K562 (cell line): ENCODE measurements at regions not wholly inside any gene's neighbourhood (a gene's known extent, or its start where the extent isn't known, plus 50 kb on each side); places are given as distances from the start of the nearest gene placed in this dataset.
"Not testable (repeated sequence)": the region's sequence is repeated elsewhere in the genome, so short reads cannot be mapped to it uniquely, and the experiment has no call there.

Experiments
- ATAC-seq: fragments of 200-7000 bp; cut with Tn5 transposase; 3 replicates; pipeline ENCODE4 v1.9.1; 2020; ENCODE audit warnings: moderate library complexity
- BruUV-seq: library from RNA; stranded (reverse); fragments of 400-500 nt; replicated peaks from 2 replicates; lab custom pipeline; 2021; lab: Mats Ljungman, UMichigan
- CTCF ChIA-PET: fragments of 300-600 bp; formaldehyde crosslinking; extraction: SDS; loops from one replicate; lab custom pipeline; 2021; ENCODE audit warnings: low intra/inter-chr PET ratio; lab: Yijun Ruan, JAX
- POLR2A ChIA-PET: fragments of 300-600, 350-650 bp; sonication (Branson Sonifier 250); formaldehyde crosslinking; extraction: SDS; loops from one replicate; lab custom pipeline; 2021; ENCODE audit warnings: antibody characterized with exemption, inconsistent platforms; lab: Yijun Ruan, JAX
- DNase-seq, 4 experiments: peaks; one replicate each; pipeline versions ENCODE4 v3.0.0 to v3.0.0-alpha.2; 2011 to 2018; ENCODE audit warnings: low spot score in 3 of 4, mixed read lengths in 3 of 4; ENCODE audit errors: extremely low read depth in 1 of 4
- FAIRE-seq: peaks from 2 replicates; lab custom pipeline; 2011; peaks lifted over from hg19 to GRCh38; lab: Jason Lieb, UNC
- H2AFZ ChIP-seq: 2 replicates; pipeline ENCODE4 v1.6.0; 2011; ENCODE audit warnings: low read depth, low read length, control low read depth, inconsistent platforms
- H3K27ac ChIP-seq: fragments of 200-600 bp; 3 replicates; pipeline ENCODE4 v1.8.0; 2011; ENCODE audit warnings: low read depth, mild to moderate bottlenecking, control low read depth, inconsistent platforms, low read length, moderate library complexity, mixed read lengths; ENCODE audit errors: extremely low read depth
- H3K27me3 ChIP-seq, 2 experiments: fragments of 300-600 bp in 1 of 2; 2 replicates in 1 of 2; 3 replicates in 1 of 2; pipeline versions ENCODE4 v1.6.0 to v1.8.0; 2011; ENCODE audit warnings: inconsistent platforms in 2 of 2, low read length in 2 of 2, mild to moderate bottlenecking in 1 of 2, mixed read lengths in 1 of 2, moderate library complexity in 1 of 2; ENCODE audit not compliant: control insufficient read depth in 2 of 2, insufficient read depth in 2 of 2
- H3K36me3 ChIP-seq: fragments of 300-600 bp; 3 replicates; pipeline ENCODE4 v1.8.0; 2011; ENCODE audit warnings: mild to moderate bottlenecking, low read length, inconsistent platforms; ENCODE audit not compliant: control insufficient read depth, insufficient read depth
- H3K4me1 ChIP-seq, 2 experiments: fragments of 200-600 bp in 1 of 2; replicated peaks in 1 of 2; 2 replicates in 1 of 2; 3 replicates in 1 of 2; pipeline versions ENCODE4 v1.5.1 to v1.8.0; 2011; ENCODE audit warnings: inconsistent platforms in 2 of 2, low read length in 2 of 2, mild to moderate bottlenecking in 1 of 2, mixed read lengths in 1 of 2, moderate library complexity in 1 of 2; ENCODE audit not compliant: control insufficient read depth in 2 of 2, insufficient read depth in 2 of 2
- H3K4me2 ChIP-seq: 2 replicates; pipeline ENCODE4 v1.6.1; 2011; ENCODE audit warnings: low read length, control low read depth, inconsistent platforms, mixed read lengths; ENCODE audit not compliant: insufficient read depth
- H3K4me3 ChIP-seq: fragments of 200-600 bp; sonication (generic), shearing (Covaris generic); 2 replicates; pipeline ENCODE4 v1.5.1; 2016; ENCODE audit warnings: control low read depth, inconsistent platforms
- H3K79me2 ChIP-seq: fragments of 200-600 bp; 3 replicates; pipeline ENCODE4 v1.8.0; 2011; ENCODE audit warnings: low read length, inconsistent platforms; ENCODE audit not compliant: control insufficient read depth, insufficient read depth
- H3K9ac ChIP-seq, 2 experiments: 2 replicates each; pipeline versions ENCODE4 v1.6.0 to v1.6.1; 2011; ENCODE audit warnings: low read depth in 2 of 2, low read length in 2 of 2, control low read depth in 1 of 2, inconsistent platforms in 1 of 2, mild to moderate bottlenecking in 1 of 2, mixed read lengths in 1 of 2; ENCODE audit not compliant: insufficient read depth in 1 of 2
- H3K9me1 ChIP-seq: one replicate; pipeline ENCODE4 v1.6.0; 2011; ENCODE audit warnings: inconsistent platforms, mild to moderate bottlenecking, low read length, moderate library complexity; ENCODE audit not compliant: control insufficient read depth, insufficient read depth
- H3K9me3 ChIP-seq: replicated peaks from 2 replicates; pipeline ENCODE4 v1.5.1; 2011; ENCODE audit warnings: low read depth, low read length, inconsistent platforms; ENCODE audit not compliant: control insufficient read depth, insufficient read depth
- H4K20me1 ChIP-seq: replicated peaks from 2 replicates; pipeline ENCODE4 v1.6.1; 2011; ENCODE audit warnings: low read length, inconsistent platforms, mixed read lengths; ENCODE audit not compliant: control insufficient read depth, insufficient read depth
- ARID2 ChIP-seq: fragments of 450-650 bp; IDR thresholded peaks from 2 replicates; pipeline ENCODE4 v1.6.1; 2017; ENCODE audit warnings: antibody characterized with exemption, mild to moderate bottlenecking
- WGBS: fragments of 100-300 bp; shearing (Covaris generic); methylation state at CpG from one replicate; pipeline ENCODE4 v1.1.6; 2016; ENCODE audit warnings: low coverage, mixed read lengths; ENCODE audit not compliant: insufficient coverage; ENCODE audit errors: missing lambda C conversion rate; 5-methylcytosine and 5-hydroxymethylcytosine counted together
- in situ Hi-C: fragments of 300-500 bp; cut with MboI; formaldehyde crosslinking; loops from 4 replicates; pipeline ENCODE4 v1.15.0; 2018; ENCODE audit warnings: inconsistent platforms, mixed read lengths
- intact Hi-C: fragments of 100-400 bp; cut with micrococcal nuclease; formaldehyde crosslinking; loops from 2 replicates; pipeline ENCODE4 v1.14.2; 2022
- TF ChIP-seq, protein P1 (sequence below): sonication (generic); formaldehyde crosslinking; IDR thresholded peaks from 2 replicates; pipeline ENCODE4 v1.8.0; 2022; ENCODE audit warnings: missing genetic modification reagents, mild to moderate bottlenecking, borderline replicate concordance

DNA sequence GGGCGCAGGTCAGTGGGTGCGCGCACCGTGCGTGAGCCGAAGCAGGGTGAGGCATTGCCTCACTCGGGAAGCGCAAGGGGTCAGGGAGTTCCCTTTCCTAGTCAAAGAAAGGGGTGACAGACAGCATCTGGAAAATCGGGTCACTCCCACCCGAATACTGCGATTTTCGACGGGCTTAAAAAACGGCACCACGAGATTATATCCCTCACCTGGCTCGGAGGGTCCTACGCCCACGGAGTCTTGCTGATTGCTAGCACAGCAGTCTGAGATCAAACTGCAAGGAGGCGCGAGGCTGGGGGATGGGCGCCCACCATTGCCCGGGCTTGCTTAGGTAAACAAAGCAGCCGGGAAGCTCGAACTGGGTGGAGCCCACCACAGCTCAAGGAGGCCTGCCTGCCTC lies 70.8 kb upstream of the LRRTM4 start:
- POLR2A ChIA-PET, H4K20me1 ChIP-seq, intact Hi-C loops, H3K9me3 ChIP-seq, H3K9ac ChIP-seq, H3K27ac ChIP-seq, H2AFZ ChIP-seq, H3K9me1 ChIP-seq, H3K4me2 ChIP-seq, DNase-seq, in situ Hi-C loops, H3K27me3 ChIP-seq, ATAC-seq, H3K4me1 ChIP-seq, H3K36me3 ChIP-seq, H3K79me2 ChIP-seq, FAIRE-seq, CTCF ChIA-PET, BruUV-seq, H3K4me3 ChIP-seq: not testable (repeated sequence)
- WGBS, result under 1% methylated on average over 15 of the region's 24 CpGs

DNA sequence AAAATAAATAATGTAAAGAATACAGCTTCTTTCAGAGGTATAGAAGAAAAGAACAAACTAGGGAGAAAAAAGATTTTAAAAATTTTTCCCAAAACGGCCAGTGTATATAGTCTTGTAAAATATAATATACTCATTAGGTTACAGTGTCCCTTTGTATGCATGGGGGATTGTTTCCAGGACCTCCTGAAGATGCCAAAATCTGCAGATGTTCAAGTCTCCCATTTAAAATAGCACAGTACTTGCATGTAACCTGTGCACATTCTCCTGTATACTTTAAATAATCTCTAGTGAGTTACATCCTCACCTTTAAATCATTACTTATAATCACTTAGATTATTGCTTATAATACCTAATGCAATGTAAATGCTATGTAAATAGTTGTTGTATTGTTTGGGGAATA lies 80.6 kb upstream of the LRRTM4 start:
- intact Hi-C loops (no loop called here), in situ Hi-C loops (no loop called here)
- WGBS, result 0% methylated on average over 1 of the region's 1 CpG
- Histone ChIP-seq H3K27me3 (no peaks in the 10 kb centered on the region), H3K4me3 (no peak overlapping the region), H3K9ac (no peak overlapping the region), H3K27ac (no peak overlapping the region), H3K4me1 (no peaks in the 10 kb centered on the region), H2AFZ (no peak overlapping the region), H3K79me2 (no peaks in the 10 kb centered on the region), H3K9me1 (no peaks in the 10 kb centered on the region), H3K4me2 (no peak overlapping the region), H4K20me1 (no peaks in the 10 kb centered on the region), H3K9me3 (no peaks in the 10 kb centered on the region), H3K36me3 (no peaks in the 10 kb centered on the region)
- no peak for ATAC-seq
- POLR2A ChIA-PET, result no interaction called here
- BruUV-seq, result no TSS peak
- DNase-seq, result no peak
- no peak for FAIRE-seq
- CTCF ChIA-PET, result no interaction called here
- no peak for TF ChIP-seq ARID2
- TF ChIP-seq, protein P1, sequence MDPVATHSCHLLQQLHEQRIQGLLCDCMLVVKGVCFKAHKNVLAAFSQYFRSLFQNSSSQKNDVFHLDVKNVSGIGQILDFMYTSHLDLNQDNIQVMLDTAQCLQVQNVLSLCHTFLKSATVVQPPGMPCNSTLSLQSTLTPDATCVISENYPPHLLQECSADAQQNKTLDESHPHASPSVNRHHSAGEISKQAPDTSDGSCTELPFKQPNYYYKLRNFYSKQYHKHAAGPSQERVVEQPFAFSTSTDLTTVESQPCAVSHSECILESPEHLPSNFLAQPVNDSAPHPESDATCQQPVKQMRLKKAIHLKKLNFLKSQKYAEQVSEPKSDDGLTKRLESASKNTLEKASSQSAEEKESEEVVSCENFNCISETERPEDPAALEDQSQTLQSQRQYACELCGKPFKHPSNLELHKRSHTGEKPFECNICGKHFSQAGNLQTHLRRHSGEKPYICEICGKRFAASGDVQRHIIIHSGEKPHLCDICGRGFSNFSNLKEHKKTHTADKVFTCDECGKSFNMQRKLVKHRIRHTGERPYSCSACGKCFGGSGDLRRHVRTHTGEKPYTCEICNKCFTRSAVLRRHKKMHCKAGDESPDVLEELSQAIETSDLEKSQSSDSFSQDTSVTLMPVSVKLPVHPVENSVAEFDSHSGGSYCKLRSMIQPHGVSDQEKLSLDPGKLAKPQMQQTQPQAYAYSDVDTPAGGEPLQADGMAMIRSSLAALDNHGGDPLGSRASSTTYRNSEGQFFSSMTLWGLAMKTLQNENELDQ, result no peak
